ENCODE measurements at regions not wholly inside any gene's neighbourhood (a gene's known extent, or its start where the extent isn't known, plus 50 kb on each side); places are given as distances from the start of the nearest gene placed in this dataset.

DNA sequence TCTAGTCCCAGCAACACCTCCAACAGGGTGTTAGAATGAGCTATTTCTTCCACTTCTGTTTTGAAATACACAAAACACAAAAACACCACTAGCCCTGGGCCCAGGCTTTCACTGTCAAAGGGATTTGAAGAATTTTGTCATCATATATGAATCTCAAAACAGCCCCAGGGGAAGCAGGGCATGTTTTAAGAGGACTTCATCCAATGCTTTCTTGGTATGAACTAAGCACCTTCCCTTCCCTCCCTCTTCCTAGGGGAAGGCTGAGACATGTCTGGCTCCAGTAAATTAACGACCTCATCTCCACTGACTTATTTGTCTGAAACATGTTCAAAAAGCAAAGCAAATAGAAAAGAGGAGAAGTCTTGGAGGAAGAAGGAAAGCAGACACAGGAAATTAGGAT is 75.7 kb upstream of the INCENP start:
- TF ChIP-seq CTCF (conservative IDR thresholded peaks at IDR 0.05): no peak
- TF ChIP-seq ZFX (IDR thresholded peaks at IDR 0.05): no peak
- H3K27ac ChIP-seq: no peak overlapping the region

- TF ChIP-seq ZFX (IDR thresholded peaks at IDR 0.05): no peak
- no peak for TF ChIP-seq CTCF (conservative IDR thresholded peaks at IDR 0.05)
- no peak overlapping the region for H3K27ac ChIP-seq
Observed at GRCh38 chr11:62046568-62047100, 77.2 kb upstream of the INCENP start.

GRCh38 chr11:62044639-62045121 is 77.2 kb upstream of the FTH1 start:
- no peak overlapping the region for H3K27ac ChIP-seq
- TF ChIP-seq CTCF (conservative IDR thresholded peaks at IDR 0.05) (no peak), ZFX (IDR thresholded peaks at IDR 0.05) (no peak)

GRCh38 chr11:62035293-62035692 is 67.9 kb upstream of the FTH1 start:
- H3K27ac ChIP-seq: no peak overlapping the region
- TF ChIP-seq ZFX (IDR thresholded peaks at IDR 0.05) (no peak), CTCF (conservative IDR thresholded peaks at IDR 0.05) (no peak)

GRCh38 chr11:62034036-62034338 is 66.6 kb upstream of the FTH1 start:
- no peak overlapping the region for H3K27ac ChIP-seq
- TF ChIP-seq CTCF (conservative IDR thresholded peaks at IDR 0.05): no peak
- TF ChIP-seq ZFX (IDR thresholded peaks at IDR 0.05): no peak

DNA sequence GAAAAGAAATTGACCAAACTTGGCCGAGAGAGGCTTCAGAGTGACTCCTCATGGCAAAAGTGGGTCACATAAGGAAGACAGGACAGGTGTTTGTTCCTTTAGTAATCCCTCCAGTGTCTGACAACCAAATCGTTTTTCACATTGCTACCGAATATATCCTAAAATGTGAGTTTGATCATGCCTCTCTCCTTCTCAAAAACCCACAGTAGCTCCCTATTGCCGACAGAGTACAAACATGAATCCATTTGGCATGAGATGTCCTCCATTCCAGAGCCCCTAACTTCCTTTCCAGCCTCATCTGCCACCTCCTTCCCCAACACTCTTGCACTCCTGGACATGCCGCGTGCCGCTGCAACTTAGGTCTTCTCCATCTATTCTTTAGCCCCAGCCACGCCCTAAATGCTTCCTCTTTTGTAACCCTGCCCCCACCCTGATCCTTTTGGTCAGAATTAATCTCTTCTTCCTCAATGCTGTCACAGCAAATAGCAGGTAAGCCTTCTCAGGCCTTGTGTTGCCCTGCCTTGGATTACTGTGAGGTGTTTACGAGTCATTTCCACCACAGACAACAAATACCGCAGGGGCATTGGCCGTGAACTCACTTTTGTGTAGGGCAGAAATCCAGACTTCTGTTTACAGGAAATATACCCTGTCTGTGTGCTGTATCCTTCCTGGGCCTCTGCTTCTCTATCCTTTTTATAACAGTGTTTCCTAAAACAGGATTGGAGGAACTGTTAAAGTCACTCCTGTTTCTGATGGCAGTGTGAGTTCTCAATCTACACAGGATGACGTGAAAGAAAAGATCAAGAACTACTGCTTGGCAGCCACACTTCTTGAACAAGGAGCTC is 66.0 kb upstream of the FTH1 start:
- no peak overlapping the region for H3K27ac ChIP-seq
- TF ChIP-seq ZFX (IDR thresholded peaks at IDR 0.05) (no peak), CTCF (conservative IDR thresholded peaks at IDR 0.05) (no peak)

GRCh38 chr11:62030071-62030684 is 62.7 kb upstream of the FTH1 start:
- TF ChIP-seq ZFX (IDR thresholded peaks at IDR 0.05) (no peak), CTCF (conservative IDR thresholded peaks at IDR 0.05) (no peak)
- H3K27ac ChIP-seq: no peak overlapping the region

Measured in C4-2B (cell line).